ENCODE measurements at regions not wholly inside any gene's neighbourhood (a gene's known extent, or its start where the extent isn't known, plus 50 kb on each side); places are given as distances from the start of the nearest gene placed in this dataset.

DNA sequence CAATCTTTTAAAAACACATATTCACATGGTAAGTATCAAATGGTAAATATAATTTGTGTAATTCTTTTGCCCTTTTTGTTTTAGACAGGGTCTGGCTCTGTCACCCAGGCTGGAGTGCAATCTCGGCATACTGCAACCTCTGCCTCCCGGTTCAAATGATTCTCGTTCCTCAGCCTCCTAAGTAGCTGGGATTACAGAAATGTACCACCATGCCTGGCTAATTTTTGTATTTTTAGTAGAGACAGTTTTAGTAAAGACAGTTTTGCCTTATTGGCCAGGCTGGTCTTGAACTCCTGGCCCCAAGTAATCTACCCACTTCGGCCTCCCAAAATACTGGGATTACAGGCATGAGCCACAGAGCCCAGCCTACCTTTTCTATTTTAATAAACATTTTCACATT is 182.2 kb downstream of the MYCN start:
- 56 to 70% methylated on average over 3 to 4 of the region's 4 CpGs for WGBS, 2 donors (ENCODE audit: low coverage in 1 of 2)
- ATAC-seq = no peak

DNA sequence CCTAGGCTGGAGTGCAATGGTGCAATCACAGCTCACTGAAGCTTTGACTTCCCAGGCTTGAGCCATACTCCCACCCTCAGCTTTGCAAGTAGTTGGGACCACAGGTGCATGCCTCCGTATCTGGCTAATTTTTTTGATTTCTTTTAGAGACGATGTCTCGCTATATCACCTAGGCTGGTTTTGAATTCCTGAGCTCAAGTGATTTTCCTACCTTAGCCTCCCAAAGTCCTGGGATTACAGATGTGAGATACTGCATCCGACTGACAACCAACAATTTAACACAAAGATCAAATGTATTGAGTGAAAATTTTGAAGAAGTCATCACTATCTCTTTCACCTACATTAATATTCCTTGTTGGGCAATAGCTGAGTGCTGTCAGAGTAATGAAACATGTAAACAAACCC is 181.6 kb downstream of the MYCN start:
- H3K4me3 ChIP-seq = no peak overlapping the region
- ATAC-seq = no peak
- 89 to 93% methylated on average over 4 of the region's 4 CpGs for WGBS, 2 donors (ENCODE audit: low coverage in 1 of 2)
- TF ChIP-seq POLR2A (IDR thresholded peaks at IDR 0.05) = no peak
- TF ChIP-seq EP300 (IDR thresholded peaks at IDR 0.05) = no peak
- TF ChIP-seq, protein P1, sequence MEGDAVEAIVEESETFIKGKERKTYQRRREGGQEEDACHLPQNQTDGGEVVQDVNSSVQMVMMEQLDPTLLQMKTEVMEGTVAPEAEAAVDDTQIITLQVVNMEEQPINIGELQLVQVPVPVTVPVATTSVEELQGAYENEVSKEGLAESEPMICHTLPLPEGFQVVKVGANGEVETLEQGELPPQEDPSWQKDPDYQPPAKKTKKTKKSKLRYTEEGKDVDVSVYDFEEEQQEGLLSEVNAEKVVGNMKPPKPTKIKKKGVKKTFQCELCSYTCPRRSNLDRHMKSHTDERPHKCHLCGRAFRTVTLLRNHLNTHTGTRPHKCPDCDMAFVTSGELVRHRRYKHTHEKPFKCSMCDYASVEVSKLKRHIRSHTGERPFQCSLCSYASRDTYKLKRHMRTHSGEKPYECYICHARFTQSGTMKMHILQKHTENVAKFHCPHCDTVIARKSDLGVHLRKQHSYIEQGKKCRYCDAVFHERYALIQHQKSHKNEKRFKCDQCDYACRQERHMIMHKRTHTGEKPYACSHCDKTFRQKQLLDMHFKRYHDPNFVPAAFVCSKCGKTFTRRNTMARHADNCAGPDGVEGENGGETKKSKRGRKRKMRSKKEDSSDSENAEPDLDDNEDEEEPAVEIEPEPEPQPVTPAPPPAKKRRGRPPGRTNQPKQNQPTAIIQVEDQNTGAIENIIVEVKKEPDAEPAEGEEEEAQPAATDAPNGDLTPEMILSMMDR (IDR thresholded peaks at IDR 0.05) = no peak
- TF ChIP-seq POLR2AphosphoS5 (IDR thresholded peaks at IDR 0.05) = no peak
- no peaks in the 10 kb centered on the region for H3K4me1 ChIP-seq
- H3K36me3 ChIP-seq = no peaks in the 10 kb centered on the region
- peaks cover 0 to 4% (median 0%) of the 10 kb centered on the region in 3 donors for H3K9me3 ChIP-seq
- H3K27ac ChIP-seq = no peak overlapping the region
- no peaks in the 10 kb centered on the region for H3K27me3 ChIP-seq

More for the DNA sequence above, 182.2 kb downstream of the MYCN start:
- Histone ChIP-seq H3K36me3 (no peaks in the 10 kb centered on the region), H3K27me3 (no peaks in the 10 kb centered on the region), H3K27ac (no peak overlapping the region), H3K4me3 (no peak overlapping the region), H3K4me1 (no peaks in the 10 kb centered on the region), H3K9me3 (peaks cover 0 to 4% (median 0%) of the 10 kb centered on the region in 3 donors)
- no peak for TF ChIP-seq EP300 (IDR thresholded peaks at IDR 0.05)
- TF ChIP-seq, protein P1 (IDR thresholded peaks at IDR 0.05) = no peak
- TF ChIP-seq POLR2A (IDR thresholded peaks at IDR 0.05) = no peak

GRCh38 chr2:16121231-16121985 is 181.1 kb downstream of the MYCN start:
- H3K4me1 ChIP-seq = no peaks in the 10 kb centered on the region
- ATAC-seq = no peak
- H3K27ac ChIP-seq = no peak overlapping the region
- TF ChIP-seq POLR2A (IDR thresholded peaks at IDR 0.05) (no peak), POLR2AphosphoS5 (IDR thresholded peaks at IDR 0.05) (no peak), EP300 (IDR thresholded peaks at IDR 0.05) (no peak)
- TF ChIP-seq, protein P1 (IDR thresholded peaks at IDR 0.05) = no peak
- no peaks in the 10 kb centered on the region for H3K36me3 ChIP-seq
- H3K4me3 ChIP-seq = no peak overlapping the region
- WGBS, 2 donors (ENCODE audit: low coverage in 1 of 2) = 70 to 82% methylated on average over 7 of the region's 7 CpGs
- no peaks in the 10 kb centered on the region for H3K27me3 ChIP-seq
- peaks cover 0 to 4% (median 0%) of the 10 kb centered on the region in 3 donors for H3K9me3 ChIP-seq

DNA sequence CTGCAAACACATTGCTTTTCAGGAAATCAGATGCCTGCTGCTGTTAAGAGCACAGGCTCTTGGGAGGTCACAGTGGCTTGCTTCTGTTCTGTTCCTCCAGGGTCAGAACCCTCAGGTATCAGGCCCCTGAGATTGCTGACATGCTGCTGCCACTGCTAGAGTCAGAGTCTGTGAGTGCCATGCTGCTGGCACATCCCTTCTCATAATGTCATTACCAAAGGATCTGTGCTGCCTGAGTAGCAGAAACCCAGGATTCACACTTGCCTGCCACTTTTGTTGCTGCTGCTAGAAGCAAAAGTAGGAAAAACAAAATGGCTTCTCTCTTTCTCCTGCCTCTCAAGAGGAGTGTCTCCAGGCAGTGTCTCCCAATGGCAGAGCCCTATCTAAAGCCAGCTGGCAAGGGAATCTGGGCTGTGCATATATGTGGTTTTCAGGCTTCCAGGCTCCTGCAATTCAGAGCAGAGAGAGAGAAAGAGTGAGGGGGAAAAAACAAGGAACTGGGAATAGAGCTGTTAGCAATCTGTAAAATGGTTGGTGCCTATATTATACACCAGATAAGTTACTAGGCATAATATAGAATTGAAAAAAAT is 180.3 kb downstream of the MYCN start:
- H3K27ac ChIP-seq = no peak overlapping the region
- H3K36me3 ChIP-seq = no peaks in the 10 kb centered on the region
- ATAC-seq = no peak
- TF ChIP-seq EP300 (IDR thresholded peaks at IDR 0.05) (no peak), POLR2A (IDR thresholded peaks at IDR 0.05) (no peak), POLR2AphosphoS5 (IDR thresholded peaks at IDR 0.05) (no peak)
- TF ChIP-seq, protein P1 (IDR thresholded peaks at IDR 0.05) = no peak
- H3K4me1 ChIP-seq = no peaks in the 10 kb centered on the region
- no peak overlapping the region for H3K4me3 ChIP-seq
- H3K9me3 ChIP-seq = peaks cover 0 to 4% (median 0%) of the 10 kb centered on the region in 3 donors
- H3K27me3 ChIP-seq = no peaks in the 10 kb centered on the region

GRCh38 chr2:16119741-16120140 is 179.4 kb downstream of the MYCN start:
- Histone ChIP-seq H3K4me3 (no peak overlapping the region), H3K27ac (no peak overlapping the region), H3K9me3 (peaks cover 0 to 4% (median 0%) of the 10 kb centered on the region in 3 donors), H3K27me3 (no peaks in the 10 kb centered on the region), H3K36me3 (no peaks in the 10 kb centered on the region), H3K4me1 (no peaks in the 10 kb centered on the region)
- ATAC-seq = no peak
- TF ChIP-seq, protein P1 (IDR thresholded peaks at IDR 0.05) = no peak
- TF ChIP-seq EP300 (IDR thresholded peaks at IDR 0.05) = no peak
- no peak for TF ChIP-seq POLR2A (IDR thresholded peaks at IDR 0.05)
- TF ChIP-seq POLR2AphosphoS5 (IDR thresholded peaks at IDR 0.05) = no peak
- 82% methylated on average over 3 of the region's 3 CpGs; no CpG with 5 or more reads in 1 of the 2 donors for WGBS, 2 donors (ENCODE audit: low coverage in 1 of 2)

All from gastroesophageal sphincter (tissue), 4 donors.